Psoas muscle (tissue), 7 donors: ENCODE measurements at regions not wholly inside any gene's neighbourhood (a gene's known extent, or its start where the extent isn't known, plus 50 kb on each side); places are given as distances from the start of the nearest gene placed in this dataset.

Source experiments
- ATAC-seq, 4 donors: fragments of 200-7000 bp; cut with Tn5 transposase; one replicate each; pipeline ENCODE4 v1.9.1; 2020; ENCODE audit warnings: moderate library complexity in 3 of 4, mild to moderate bottlenecking in 2 of 4
- DNase-seq, 2 donors: peaks; one replicate each; pipeline ENCODE4 v3.0.0-alpha.2; 2020
- H3K27ac ChIP-seq: fragments of 200-600 bp; one replicate; pipeline ENCODE4 v1.8.0; 2022
- H3K27me3 ChIP-seq, 3 donors: fragments of 200-600 bp in 1 of 3; one replicate each; pipeline versions ENCODE4 v1.6.1 to v1.8.0; 2013 to 2022; ENCODE audit warnings: low read length in 2 of 3, mild to moderate bottlenecking in 2 of 3, moderate library complexity in 1 of 3; ENCODE audit not compliant: insufficient read depth in 3 of 3
- H3K36me3 ChIP-seq, 2 donors: fragments of 200-600 bp in 1 of 2; one replicate each; pipeline versions ENCODE4 v1.6.1 to v1.8.0; 2013 to 2022; ENCODE audit warnings: low read depth in 1 of 2, mild to moderate bottlenecking in 1 of 2, moderate library complexity in 1 of 2; ENCODE audit not compliant: insufficient read depth in 1 of 2
- H3K4me1 ChIP-seq: fragments of 200-600 bp; one replicate; pipeline ENCODE4 v1.8.0; 2022
- H3K4me3 ChIP-seq: fragments of 200-600 bp; one replicate; pipeline ENCODE4 v1.8.0; 2022; ENCODE audit warnings: mild to moderate bottlenecking
- H3K9me3 ChIP-seq: fragments of 200-600 bp; one replicate; pipeline ENCODE4 v1.8.0; 2022
- WGBS, 3 donors: extraction: QIAGEN DNeasy Blood & Tissue Kit; methylation state at CpG; one replicate each; pipeline versions ENCODE4 v1.1.6 to v1.1.7; 2013; 5-methylcytosine and 5-hydroxymethylcytosine counted together
- intact Hi-C, 2 donors: fragments of 100-400 bp; cut with DNase I; formaldehyde crosslinking; loops; one replicate each; pipeline versions ENCODE4 v1.11.0 to v1.14.2; 2022
- TF ChIP-seq, protein P1 (sequence below): fragments of 200-600 bp; IDR thresholded peaks from one replicate; pipeline ENCODE4 v1.8.0; 2022; ENCODE audit warnings: antibody characterized with exemption
- donor health status: healthy with polysubstance abuse.
- donor health status: DM: no; HTN: no; CAD: no; lungs with moderate emphysema.
- donor health status: Bipolar disorder and iron deficiency.
- donor health status: healthy.
- donor health status: DM: yes; HTN: yes; CAD: no.
- donor health status: DM: no; HTN: no; CAD: no.
- donor health status: DM: yes; HTN: yes; CAD: no.

DNA sequence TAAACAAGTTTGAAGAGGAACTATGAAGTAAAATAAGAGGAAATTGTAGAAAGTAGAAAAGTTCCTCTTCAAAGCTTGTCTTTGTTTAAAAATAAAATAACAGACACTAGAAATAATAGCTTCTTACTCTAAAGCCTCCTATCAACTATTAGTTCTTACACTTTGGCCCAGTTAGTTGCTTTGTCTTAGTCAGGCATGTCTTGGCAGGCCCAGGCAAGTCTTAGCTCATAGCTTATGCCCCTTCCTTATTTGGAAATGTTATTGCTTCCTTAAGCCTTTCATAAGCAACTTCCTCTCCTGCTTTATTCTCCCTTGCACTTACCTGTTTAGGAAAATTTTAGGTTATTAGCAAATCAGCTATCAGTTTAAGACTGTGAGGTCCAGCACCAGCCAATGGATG is 950.6 kb upstream of the LRATD1 start:
- H3K27ac ChIP-seq, result no peak overlapping the region
- H3K4me3 ChIP-seq, result no peak overlapping the region
- ATAC-seq (no peak), DNase-seq (no peak)
- H3K4me1 ChIP-seq, result no peaks in the 10 kb centered on the region
- H3K27me3 ChIP-seq, result no peaks in the 10 kb centered on the region
- no peaks in the 10 kb centered on the region for H3K36me3 ChIP-seq
- intact Hi-C loops, result no loop called here
- TF ChIP-seq, protein P1, sequence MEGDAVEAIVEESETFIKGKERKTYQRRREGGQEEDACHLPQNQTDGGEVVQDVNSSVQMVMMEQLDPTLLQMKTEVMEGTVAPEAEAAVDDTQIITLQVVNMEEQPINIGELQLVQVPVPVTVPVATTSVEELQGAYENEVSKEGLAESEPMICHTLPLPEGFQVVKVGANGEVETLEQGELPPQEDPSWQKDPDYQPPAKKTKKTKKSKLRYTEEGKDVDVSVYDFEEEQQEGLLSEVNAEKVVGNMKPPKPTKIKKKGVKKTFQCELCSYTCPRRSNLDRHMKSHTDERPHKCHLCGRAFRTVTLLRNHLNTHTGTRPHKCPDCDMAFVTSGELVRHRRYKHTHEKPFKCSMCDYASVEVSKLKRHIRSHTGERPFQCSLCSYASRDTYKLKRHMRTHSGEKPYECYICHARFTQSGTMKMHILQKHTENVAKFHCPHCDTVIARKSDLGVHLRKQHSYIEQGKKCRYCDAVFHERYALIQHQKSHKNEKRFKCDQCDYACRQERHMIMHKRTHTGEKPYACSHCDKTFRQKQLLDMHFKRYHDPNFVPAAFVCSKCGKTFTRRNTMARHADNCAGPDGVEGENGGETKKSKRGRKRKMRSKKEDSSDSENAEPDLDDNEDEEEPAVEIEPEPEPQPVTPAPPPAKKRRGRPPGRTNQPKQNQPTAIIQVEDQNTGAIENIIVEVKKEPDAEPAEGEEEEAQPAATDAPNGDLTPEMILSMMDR, result no peak
- peaks cover 5% of the 10 kb centered on the region for H3K9me3 ChIP-seq

DNA sequence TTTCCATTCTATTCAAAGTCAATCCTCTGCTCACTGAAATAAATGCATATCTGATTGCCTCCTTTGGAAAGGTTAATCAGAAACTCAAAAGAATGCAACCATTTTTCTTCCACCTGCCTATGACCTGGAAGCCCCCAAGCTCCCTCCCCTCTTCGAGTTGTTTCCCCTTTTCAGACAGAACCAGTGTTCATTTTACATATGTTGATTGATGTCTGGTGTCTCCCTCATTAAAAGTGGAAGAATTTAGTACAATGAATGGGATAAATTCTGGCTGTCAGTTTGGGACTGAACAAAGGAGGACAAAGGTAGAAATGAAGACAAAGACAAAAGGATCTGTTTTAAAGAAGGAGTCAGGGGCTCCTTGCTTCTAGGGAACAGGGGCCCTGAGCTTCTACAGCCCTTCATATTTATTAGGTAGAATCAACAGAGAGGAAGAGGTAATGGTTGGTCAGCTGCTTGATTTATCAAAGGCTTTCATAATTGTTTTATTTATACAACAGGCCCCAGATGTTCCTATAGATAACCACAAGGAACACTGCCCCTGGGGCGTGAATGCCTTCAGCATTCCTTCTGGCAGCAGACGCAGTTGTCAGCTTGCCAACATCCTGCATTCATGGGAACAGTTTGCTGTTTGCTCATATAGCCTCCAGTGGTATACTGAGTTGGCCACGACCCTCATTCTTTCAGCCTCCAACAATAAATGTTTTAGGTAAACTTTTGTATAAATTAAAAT is 949.8 kb upstream of the LRATD1 start:
- Histone ChIP-seq H3K4me1 (no peaks in the 10 kb centered on the region), H3K36me3 (no peaks in the 10 kb centered on the region), H3K27me3 (no peaks in the 10 kb centered on the region), H3K9me3 (peaks cover 13% of the 10 kb centered on the region), H3K27ac (no peak overlapping the region), H3K4me3 (no peak overlapping the region)
- intact Hi-C loops, result no loop called here
- TF ChIP-seq, protein P1, result no peak
- no peak for ATAC-seq
- no peak for DNase-seq
- 27 to 38% (median 35%) methylated on average over 4 of the region's 4 CpGs for WGBS, 3 donors

DNA sequence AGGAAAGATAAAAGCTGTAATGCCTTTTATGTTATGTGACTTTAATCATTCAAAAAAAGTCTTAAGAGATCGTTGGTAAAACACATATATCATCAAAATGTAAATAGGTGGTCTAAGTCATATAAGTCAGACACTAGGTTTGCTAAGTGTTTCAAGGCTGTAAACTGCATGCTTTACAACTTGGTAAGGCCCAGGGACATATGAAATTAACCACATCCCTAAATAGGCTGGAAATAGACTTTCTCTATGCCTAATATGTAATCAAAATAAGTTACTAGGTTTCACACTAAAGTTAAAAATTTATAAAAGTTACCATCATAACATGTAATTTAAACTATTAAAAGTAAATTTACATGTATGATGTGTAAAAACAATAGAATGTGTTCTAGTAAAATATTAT is 946.3 kb upstream of the LRATD1 start:
- TF ChIP-seq, protein P1, result no peak
- Histone ChIP-seq H3K36me3 (no peaks in the 10 kb centered on the region), H3K9me3 (peaks cover 30% of the 10 kb centered on the region), H3K4me3 (no peak overlapping the region), H3K27me3 (no peaks in the 10 kb centered on the region), H3K27ac (no peak overlapping the region), H3K4me1 (no peaks in the 10 kb centered on the region)
- ATAC-seq (no peak), DNase-seq (no peak)
- WGBS, 3 donors, result 65 to 75% (median 73%) methylated on average over 1 of the region's 1 CpG
- intact Hi-C loops, result no loop called here

DNA sequence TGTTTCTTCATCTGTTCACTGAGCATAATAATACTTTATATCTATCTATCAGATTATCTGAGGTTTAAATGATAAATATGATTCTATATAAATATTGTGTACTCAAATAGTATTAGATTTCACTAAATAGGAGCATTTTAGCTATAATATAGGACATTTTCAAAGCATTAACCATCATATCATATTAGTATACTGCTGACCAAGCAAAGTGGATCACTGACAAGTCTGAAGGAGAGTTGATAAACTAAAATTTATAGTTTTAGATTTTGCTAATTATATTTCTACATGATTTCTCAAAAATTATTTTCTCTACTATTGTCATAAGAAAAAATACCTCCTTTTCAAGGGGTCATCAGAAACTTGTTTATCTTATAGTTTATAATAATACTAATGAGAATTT is 937.8 kb upstream of the LRATD1 start:
- no peaks in the 10 kb centered on the region for H3K4me1 ChIP-seq
- H3K9me3 ChIP-seq, result peaks cover 6% of the 10 kb centered on the region
- intact Hi-C loops, result no loop called here
- no peak overlapping the region for H3K4me3 ChIP-seq
- H3K36me3 ChIP-seq, result no peaks in the 10 kb centered on the region
- no peaks in the 10 kb centered on the region for H3K27me3 ChIP-seq
- H3K27ac ChIP-seq, result no peak overlapping the region
- DNase-seq (no peak), ATAC-seq (no peak)
- TF ChIP-seq, protein P1, result no peak

DNA sequence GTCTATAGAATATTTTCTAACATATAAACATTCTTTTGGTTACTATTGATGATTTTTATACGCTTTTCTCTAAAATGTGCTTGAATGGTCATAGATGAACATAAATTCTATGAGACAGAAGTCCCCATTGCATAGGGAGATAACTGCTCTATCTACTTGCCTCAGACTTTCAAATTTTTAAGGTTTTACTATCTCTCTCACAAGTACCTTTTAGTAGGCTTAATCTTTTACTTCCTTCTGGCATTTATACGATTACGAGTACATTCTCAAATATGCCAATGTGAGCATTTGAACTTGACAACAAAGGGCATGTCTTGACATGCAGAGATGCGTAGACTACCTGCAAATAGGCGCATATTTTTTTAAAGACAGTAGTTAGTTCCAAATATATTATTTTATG is 935.9 kb upstream of the LRATD1 start:
- Histone ChIP-seq H3K27ac (no peak overlapping the region), H3K36me3 (no peaks in the 10 kb centered on the region), H3K4me1 (no peaks in the 10 kb centered on the region), H3K27me3 (no peaks in the 10 kb centered on the region), H3K4me3 (no peak overlapping the region), H3K9me3 (no peaks in the 10 kb centered on the region)
- DNase-seq (no peak), ATAC-seq (no peak)
- intact Hi-C loops, result no loop called here
- WGBS, 3 donors, result 91 to 92% (median 91%) methylated on average over 5 of the region's 5 CpGs
- TF ChIP-seq, protein P1, result no peak
